ENCODE measurements at regions not wholly inside any gene's neighbourhood (a gene's known extent, or its start where the extent isn't known, plus 50 kb on each side); places are given as distances from the start of the nearest gene placed in this dataset.

GRCh38 chr1:88274431-88274830 lies 409.6 kb upstream of the PKN2 start:
- TF ChIP-seq CTCF (IDR thresholded peaks at IDR 0.05; ENCODE audit: insufficient read depth, low read length) (no peak), POLR2AphosphoS5 (IDR thresholded peaks at IDR 0.05; ENCODE audit: low read depth) (no peak)

Measured in HL-60 (cell line).